ENCODE measurements at regions not wholly inside any gene's neighbourhood (a gene's known extent, or its start where the extent isn't known, plus 50 kb on each side); places are given as distances from the start of the nearest gene placed in this dataset.
"Not testable (repeated sequence)": the region's sequence is repeated elsewhere in the genome, so short reads cannot be mapped to it uniquely, and the experiment has no call there.

DNA sequence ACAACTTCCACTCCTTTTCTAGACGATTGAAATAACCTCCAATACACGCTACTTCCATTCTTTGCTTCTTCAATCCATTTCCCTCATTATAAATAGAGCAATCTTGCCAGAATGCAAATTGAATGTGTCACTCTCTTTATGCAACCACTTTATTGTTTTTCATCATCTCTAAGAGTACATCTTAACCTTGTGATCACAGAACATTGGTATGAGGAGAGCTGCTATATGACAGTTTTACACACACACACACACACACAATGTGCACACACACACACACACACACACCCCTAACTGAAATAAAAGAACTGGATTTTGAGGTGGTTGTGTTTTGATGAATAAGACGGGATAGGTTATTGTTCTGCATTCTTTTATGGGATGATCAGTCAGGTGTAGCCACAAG lies 187.0 kb downstream of the HDGFL1 start:
- Histone ChIP-seq H3K9me3 (no peaks in the 10 kb centered on the region), H3K27me3 (no peaks in the 10 kb centered on the region), H3K4me3 (no peak overlapping the region), H3K27ac (no peak overlapping the region), H3K4me1 (no peaks in the 10 kb centered on the region), H3K9ac (ENCODE audit: low read depth in 2 of 2, low read length in 2 of 2) (no peak overlapping the region), H3K36me3 (no peaks in the 10 kb centered on the region)
- intact Hi-C loops (cut with DNase I), result no loop called here
- TF ChIP-seq, protein P1, sequence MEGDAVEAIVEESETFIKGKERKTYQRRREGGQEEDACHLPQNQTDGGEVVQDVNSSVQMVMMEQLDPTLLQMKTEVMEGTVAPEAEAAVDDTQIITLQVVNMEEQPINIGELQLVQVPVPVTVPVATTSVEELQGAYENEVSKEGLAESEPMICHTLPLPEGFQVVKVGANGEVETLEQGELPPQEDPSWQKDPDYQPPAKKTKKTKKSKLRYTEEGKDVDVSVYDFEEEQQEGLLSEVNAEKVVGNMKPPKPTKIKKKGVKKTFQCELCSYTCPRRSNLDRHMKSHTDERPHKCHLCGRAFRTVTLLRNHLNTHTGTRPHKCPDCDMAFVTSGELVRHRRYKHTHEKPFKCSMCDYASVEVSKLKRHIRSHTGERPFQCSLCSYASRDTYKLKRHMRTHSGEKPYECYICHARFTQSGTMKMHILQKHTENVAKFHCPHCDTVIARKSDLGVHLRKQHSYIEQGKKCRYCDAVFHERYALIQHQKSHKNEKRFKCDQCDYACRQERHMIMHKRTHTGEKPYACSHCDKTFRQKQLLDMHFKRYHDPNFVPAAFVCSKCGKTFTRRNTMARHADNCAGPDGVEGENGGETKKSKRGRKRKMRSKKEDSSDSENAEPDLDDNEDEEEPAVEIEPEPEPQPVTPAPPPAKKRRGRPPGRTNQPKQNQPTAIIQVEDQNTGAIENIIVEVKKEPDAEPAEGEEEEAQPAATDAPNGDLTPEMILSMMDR (IDR thresholded peaks at IDR 0.05), result no peak
- DNase-seq, result no peak

DNA sequence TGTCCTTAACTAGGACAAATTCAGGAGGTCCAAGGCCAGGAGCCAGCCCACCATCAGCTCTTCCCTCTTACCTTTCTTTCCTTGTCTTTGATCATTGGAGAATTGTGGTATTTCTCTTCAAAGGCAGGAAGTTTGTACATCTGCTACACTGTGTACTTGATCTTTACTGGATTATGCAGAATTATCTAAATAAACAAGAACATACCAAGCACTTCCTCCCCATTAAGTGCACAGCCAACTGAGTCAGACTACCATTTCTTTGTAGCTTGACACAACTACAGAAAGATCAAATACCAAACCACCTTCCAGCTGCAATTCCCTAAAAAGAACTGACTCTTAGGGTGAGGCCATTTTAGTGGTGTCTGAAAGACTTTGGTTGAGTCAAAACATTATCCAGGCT lies 195.1 kb downstream of the HDGFL1 start:
- no peaks in the 10 kb centered on the region for H3K9me3 ChIP-seq

DNA sequence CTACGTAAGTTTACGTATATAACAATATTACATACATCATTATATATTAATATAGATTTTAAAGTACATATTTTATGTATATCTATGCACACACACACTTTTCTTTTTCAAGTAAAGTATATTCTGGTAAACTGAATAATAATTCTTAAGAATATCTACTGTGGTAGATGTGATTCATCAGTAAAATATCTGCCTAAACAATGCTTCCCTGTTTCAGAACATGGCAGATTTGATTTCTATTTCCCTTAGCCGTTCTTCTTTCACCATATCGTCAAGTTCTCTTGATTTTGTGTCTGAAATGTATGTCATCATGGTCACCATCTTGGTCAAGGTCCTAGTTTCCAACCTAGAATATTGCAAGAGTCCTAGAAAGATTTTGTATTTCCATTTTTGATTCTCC lies 195.6 kb downstream of the HDGFL1 start:
- Histone ChIP-seq H3K27ac (no peak overlapping the region), H3K9ac (ENCODE audit: low read depth in 2 of 2, low read length in 2 of 2) (no peak overlapping the region), H3K27me3 (no peaks in the 10 kb centered on the region), H3K4me3 (no peak overlapping the region), H3K4me1 (no peaks in the 10 kb centered on the region), H3K9me3 (no peaks in the 10 kb centered on the region), H3K36me3 (no peaks in the 10 kb centered on the region)
- TF ChIP-seq, protein P1 (IDR thresholded peaks at IDR 0.05), result no peak
- intact Hi-C loops (cut with DNase I), result no loop called here
- DNase-seq, result no peak

More for the DNA sequence above, 195.1 kb downstream of the HDGFL1 start:
- no peaks in the 10 kb centered on the region for H3K27me3 ChIP-seq
- H3K36me3 ChIP-seq, result no peaks in the 10 kb centered on the region
- no peaks in the 10 kb centered on the region for H3K4me1 ChIP-seq
- TF ChIP-seq, protein P1 (IDR thresholded peaks at IDR 0.05), result no peak
- no peak overlapping the region for H3K27ac ChIP-seq
- H3K4me3 ChIP-seq, result no peak overlapping the region
- no peak for DNase-seq
- intact Hi-C loops (cut with DNase I), result no loop called here
- no peak overlapping the region for H3K9ac ChIP-seq (ENCODE audit: low read depth in 2 of 2, low read length in 2 of 2)

DNA sequence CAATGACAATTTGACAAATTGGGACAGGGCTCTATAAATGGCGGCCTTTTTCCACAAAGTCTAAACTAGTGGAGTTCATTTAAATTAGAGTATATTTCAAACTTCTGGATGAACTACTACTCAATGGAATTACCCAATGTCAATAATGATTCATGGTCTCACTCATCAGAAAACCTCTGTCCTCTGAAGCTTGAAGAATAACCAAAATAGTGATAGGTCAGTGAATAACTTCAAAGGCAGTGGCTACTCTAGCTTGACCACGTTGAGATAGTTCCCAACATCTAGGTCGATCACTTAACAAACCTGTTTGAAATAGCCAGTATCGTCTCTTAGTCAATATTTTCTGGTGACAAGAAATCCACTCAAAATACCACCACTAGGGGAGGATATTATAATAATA lies 197.6 kb downstream of the HDGFL1 start:
- no peak overlapping the region for H3K4me3 ChIP-seq
- TF ChIP-seq, protein P1 (IDR thresholded peaks at IDR 0.05), result no peak

DNA sequence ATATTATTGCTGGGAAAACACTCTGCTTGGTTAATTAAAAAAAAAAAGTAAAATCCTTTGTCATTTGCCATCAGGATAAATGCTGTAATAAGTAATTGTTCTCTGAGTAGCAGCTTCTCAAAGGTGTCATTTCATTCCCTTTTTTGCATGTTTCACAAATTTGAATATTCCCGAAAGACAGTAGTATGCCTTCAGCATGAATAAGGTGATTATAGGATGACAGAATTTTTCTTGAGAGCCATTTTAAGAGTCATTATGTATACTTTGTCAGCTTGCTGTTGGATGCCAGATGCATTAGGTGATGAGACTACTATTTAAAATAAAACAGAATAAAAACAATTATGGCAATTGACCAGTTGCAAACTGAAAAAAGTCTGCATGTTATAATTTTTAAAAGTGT lies 200.7 kb downstream of the HDGFL1 start:
- no peaks in the 10 kb centered on the region for H3K27me3 ChIP-seq
- TF ChIP-seq, protein P1 (IDR thresholded peaks at IDR 0.05), result no peak
- intact Hi-C loops (cut with DNase I), result no loop called here

More for the DNA sequence above, 197.6 kb downstream of the HDGFL1 start:
- Histone ChIP-seq H3K27ac (no peak overlapping the region), H3K9ac (ENCODE audit: low read depth in 2 of 2, low read length in 2 of 2) (no peak overlapping the region), H3K9me3 (no peaks in the 10 kb centered on the region), H3K27me3 (no peaks in the 10 kb centered on the region), H3K36me3 (no peaks in the 10 kb centered on the region), H3K4me1 (no peaks in the 10 kb centered on the region)
- no peak for DNase-seq
- intact Hi-C loops (cut with DNase I), result no loop called here

DNA sequence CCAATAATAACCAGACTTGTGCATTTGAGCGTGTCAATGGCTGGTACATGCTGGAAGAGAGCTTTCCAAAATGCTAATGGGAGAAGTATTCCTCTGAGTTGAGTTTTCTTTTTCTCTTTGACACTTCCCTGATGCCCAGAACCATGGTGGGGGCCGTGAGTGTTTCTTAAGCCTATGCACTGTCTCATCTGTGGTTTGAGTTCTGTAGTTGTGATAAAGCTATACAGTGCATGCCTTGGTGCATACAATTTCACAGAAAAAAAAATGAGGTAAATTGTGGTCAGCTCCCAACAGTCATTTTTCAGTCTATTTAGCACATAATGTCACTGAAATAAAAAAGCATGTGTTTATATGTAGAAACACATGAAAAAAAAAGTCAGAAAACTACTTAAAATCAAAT lies 204.8 kb downstream of the HDGFL1 start:
- Histone ChIP-seq H3K27ac (no peak overlapping the region), H3K4me1 (no peaks in the 10 kb centered on the region), H3K9ac (ENCODE audit: low read depth in 2 of 2, low read length in 2 of 2) (no peak overlapping the region), H3K9me3 (no peaks in the 10 kb centered on the region), H3K4me3 (no peak overlapping the region), H3K36me3 (no peaks in the 10 kb centered on the region), H3K27me3 (no peaks in the 10 kb centered on the region)
- DNase-seq, result no peak
- TF ChIP-seq, protein P1 (IDR thresholded peaks at IDR 0.05), result no peak
- intact Hi-C loops (cut with DNase I), result no loop called here

More for the DNA sequence above, 200.7 kb downstream of the HDGFL1 start:
- Histone ChIP-seq H3K9ac (ENCODE audit: low read depth in 2 of 2, low read length in 2 of 2) (no peak overlapping the region), H3K4me3 (no peak overlapping the region), H3K36me3 (no peaks in the 10 kb centered on the region), H3K27ac (no peak overlapping the region), H3K4me1 (no peaks in the 10 kb centered on the region), H3K9me3 (no peaks in the 10 kb centered on the region)
- DNase-seq, result no peak

DNA sequence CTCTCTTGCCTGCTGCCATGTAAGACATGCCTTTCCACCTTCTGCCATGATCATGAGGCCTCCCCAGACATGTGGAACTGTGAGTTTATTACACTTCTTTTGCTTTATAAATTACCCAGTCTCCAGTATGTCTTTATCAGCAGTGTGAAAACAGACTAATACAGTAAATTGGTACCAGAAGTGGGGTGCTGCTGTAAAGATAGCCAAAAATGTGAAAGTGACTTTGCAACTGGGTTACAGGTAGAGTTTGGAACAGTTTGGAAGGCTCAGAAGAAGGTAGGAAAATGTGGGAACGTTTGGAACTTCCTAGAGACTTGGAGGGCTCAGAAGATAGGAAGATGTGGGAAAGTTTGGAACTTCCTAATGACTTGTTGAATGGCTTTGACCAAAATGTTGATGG lies 209.1 kb downstream of the HDGFL1 start:
- H3K4me3 ChIP-seq; H3K9ac ChIP-seq (ENCODE audit: low read depth in 2 of 2, low read length in 2 of 2); H3K4me1 ChIP-seq; intact Hi-C loops (cut with DNase I); H3K27me3 ChIP-seq; H3K36me3 ChIP-seq; DNase-seq; H3K9me3 ChIP-seq; H3K27ac ChIP-seq: not testable (repeated sequence)
